LNCaP clone FGC (cell line): ENCODE measurements at regions not wholly inside any gene's neighbourhood (a gene's known extent, or its start where the extent isn't known, plus 50 kb on each side); places are given as distances from the start of the nearest gene placed in this dataset.

Experiments
- DNase-seq: peaks from one replicate; pipeline ENCODE4 v3.0.0-alpha.2; 2011; ENCODE audit warnings: low read depth
- H3K4me3 ChIP-seq: 2 replicates; pipeline ENCODE4 v1.5.1; 2011; ENCODE audit warnings: mild to moderate bottlenecking, low read depth, low read length, control low read depth
- CTCF ChIP-seq: IDR thresholded peaks from 2 replicates; pipeline ENCODE4 v1.5.1; 2012; ENCODE audit warnings: mild to moderate bottlenecking; ENCODE audit not compliant: control insufficient read depth, insufficient read depth; ENCODE audit errors: extremely low read depth

DNA sequence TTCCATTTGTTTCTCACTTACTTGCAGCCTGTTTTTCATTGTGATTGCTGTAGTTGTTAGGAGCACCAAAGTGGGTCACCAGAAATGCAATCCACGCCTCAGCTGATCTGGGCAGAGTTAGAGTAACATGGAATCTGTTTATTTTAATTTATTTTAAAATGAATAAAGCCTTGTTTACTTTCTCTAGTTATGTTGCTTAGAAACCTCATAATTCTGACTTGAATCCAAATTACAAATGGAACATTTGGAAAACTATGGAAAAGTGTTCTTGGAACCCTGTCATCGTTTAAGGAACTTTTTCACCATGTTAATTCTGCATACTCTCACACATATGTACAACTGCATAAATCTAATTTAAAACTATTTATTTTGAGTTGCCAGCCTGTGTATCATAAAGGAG lies 92.2 kb upstream of the DAAM1 start:
- no peak for DNase-seq
- no peak overlapping the region for H3K4me3 ChIP-seq
- no peak for TF ChIP-seq CTCF

DNA sequence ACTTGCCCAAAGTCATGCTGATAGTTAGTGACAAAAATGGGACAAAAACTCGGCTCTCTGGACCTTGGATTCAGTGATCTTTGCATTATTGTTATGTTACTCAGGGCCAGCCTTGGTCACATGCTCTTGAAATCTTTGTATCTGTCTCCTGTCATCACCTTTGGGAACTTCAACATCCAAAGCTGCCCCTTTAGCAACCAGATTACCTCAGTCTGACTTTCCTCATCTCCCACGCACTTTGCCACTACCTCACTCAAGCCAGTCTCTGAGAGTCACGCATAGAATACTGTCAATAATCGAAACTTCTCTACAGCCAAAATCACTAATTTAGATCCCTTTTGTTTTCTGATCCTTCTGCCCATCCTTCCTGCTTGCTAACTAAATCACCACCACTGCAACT lies 90.8 kb upstream of the DAAM1 start:
- DNase-seq: no peak
- no peak overlapping the region for H3K4me3 ChIP-seq
- TF ChIP-seq CTCF: no peak

DNA sequence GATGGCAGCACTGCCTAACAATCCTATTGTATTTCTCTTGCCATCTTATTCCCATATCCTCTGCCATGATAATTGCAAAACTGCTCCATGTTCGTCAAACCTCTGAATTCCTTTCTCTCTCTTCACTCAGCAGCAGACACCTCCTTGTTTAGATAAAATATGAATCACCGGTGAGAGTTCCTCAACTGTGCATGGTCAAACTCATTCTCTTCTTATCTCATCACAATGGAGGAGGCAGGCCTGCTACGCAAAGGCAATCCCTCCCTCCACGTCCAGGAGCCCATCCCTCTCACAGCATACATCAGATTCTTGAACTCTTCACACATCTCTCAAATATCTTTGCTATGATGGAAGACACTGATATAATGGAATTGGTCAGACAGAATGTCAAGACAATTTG lies 90.1 kb upstream of the DAAM1 start:
- H3K4me3 ChIP-seq: no peak overlapping the region
- no peak for DNase-seq
- TF ChIP-seq CTCF: no peak

- no peak for DNase-seq
- no peak overlapping the region for H3K4me3 ChIP-seq
- TF ChIP-seq CTCF: no peak
These were observed 88.3 kb upstream of the DAAM1 start for GRCh38 chr14:59100205-59100604.

- no peak for TF ChIP-seq CTCF
- H3K4me3 ChIP-seq: no peak overlapping the region
- no peak for DNase-seq
These were observed 87.0 kb upstream of the DAAM1 start for GRCh38 chr14:59101476-59101875.

DNA sequence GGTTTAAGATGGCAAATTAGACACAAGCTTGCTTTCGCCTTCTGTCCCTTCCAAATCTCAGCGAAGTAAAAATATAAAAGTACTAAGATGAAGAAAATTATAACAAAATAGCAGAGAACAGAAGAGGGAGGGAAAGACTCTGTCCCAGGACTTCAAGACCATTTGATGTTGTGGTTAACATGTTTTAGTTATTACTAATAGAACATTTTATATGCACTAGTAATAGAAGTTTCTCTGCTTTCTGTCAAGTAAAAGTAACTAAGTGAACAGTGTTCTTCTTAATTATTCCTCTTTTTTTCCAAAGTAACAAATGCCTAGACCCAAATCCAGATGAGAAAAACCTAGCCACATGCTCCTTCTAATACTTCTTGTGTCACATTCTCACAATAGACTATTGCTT lies 85.1 kb upstream of the DAAM1 start:
- no peak overlapping the region for H3K4me3 ChIP-seq
- no peak for DNase-seq
- no peak for TF ChIP-seq CTCF

DNA sequence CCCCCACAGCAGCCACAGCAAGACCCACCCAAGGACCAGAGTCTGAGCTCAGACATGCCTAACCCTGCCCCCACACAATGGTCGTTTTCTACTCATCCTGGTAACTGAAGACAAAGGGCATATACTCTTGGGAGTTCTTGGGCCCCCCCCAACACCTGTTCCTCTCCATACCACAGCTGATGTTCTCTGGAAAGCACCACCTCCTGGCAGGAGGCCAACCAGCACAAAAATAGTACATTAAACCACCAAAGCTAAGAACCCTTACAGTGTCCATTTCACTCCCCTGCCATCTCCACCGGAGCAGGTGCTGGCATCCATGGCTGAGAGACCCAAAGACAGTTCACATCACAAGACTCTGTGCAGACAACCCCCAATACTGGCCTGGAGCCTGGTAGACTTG lies 80.6 kb upstream of the DAAM1 start:
- DNase-seq: no peak
- H3K4me3 ChIP-seq: no peak overlapping the region
- no peak for TF ChIP-seq CTCF
